Common myeloid progenitor, CD34-positive (primary cell): ENCODE measurements at regions not wholly inside any gene's neighbourhood (a gene's known extent, or its start where the extent isn't known, plus 50 kb on each side); places are given as distances from the start of the nearest gene placed in this dataset.

Source experiments
- CTCF ChIA-PET: fragments of 350-600 bp; sonication (Branson Sonifier 250); formaldehyde crosslinking; loops from one replicate; lab custom pipeline; 2021; ENCODE audit warnings: antibody characterized with exemption; lab: Charles Lee
- POLR2A ChIA-PET: fragments of 350-600 bp; sonication (Branson Sonifier 250); formaldehyde crosslinking; loops from one replicate; lab custom pipeline; 2021; ENCODE audit warnings: antibody characterized with exemption; lab: Charles Lee
- DNase-seq, 3 donors: peaks; one replicate each; pipeline versions ENCODE4 v3.0.0 to v3.0.0-alpha.2; 2013
- H3K27ac ChIP-seq, 2 experiments: 1 replicate in 1 of 2; 2 replicates in 1 of 2; pipeline ENCODE4 v1.7.0; 2013; ENCODE audit warnings: inconsistent platforms in 2 of 2, low read length in 2 of 2, mild to moderate bottlenecking in 2 of 2, low read depth in 1 of 2, moderate library complexity in 1 of 2; ENCODE audit not compliant: severe bottlenecking in 2 of 2, insufficient read depth in 1 of 2, poor library complexity in 1 of 2
- H3K27me3 ChIP-seq, 5 experiments: replicated peaks in 2 of 5; 1 replicate in 3 of 5; 2 replicates in 2 of 5; pipeline versions ENCODE4 v1.6.1 to v1.7.0; 2013; ENCODE audit warnings: low read length in 4 of 5, mild to moderate bottlenecking in 2 of 5, moderate library complexity in 2 of 5, inconsistent platforms in 1 of 5; ENCODE audit not compliant: insufficient read depth in 5 of 5, control insufficient read depth in 4 of 5
- H3K36me3 ChIP-seq, 4 experiments: 1 replicate in 2 of 4; 2 replicates in 2 of 4; pipeline versions ENCODE4 v1.6.1 to v1.7.0; 2013; ENCODE audit warnings: low read length in 3 of 4, control low read depth in 1 of 4, mild to moderate bottlenecking in 1 of 4; ENCODE audit not compliant: control insufficient read depth in 4 of 4, insufficient read depth in 4 of 4
- H3K4me1 ChIP-seq, 4 experiments: 1 replicate in 3 of 4; 2 replicates in 1 of 4; pipeline versions ENCODE4 v1.6.1 to v1.7.1; 2013; ENCODE audit warnings: low read length in 3 of 4, mild to moderate bottlenecking in 3 of 4, control low read depth in 1 of 4, inconsistent platforms in 1 of 4, moderate library complexity in 1 of 4; ENCODE audit not compliant: control insufficient read depth in 4 of 4, insufficient read depth in 4 of 4; ENCODE audit errors: control extremely low read depth in 1 of 4
- H3K4me3 ChIP-seq, 7 experiments: 1 replicate in 4 of 7; 2 replicates in 3 of 7; pipeline versions ENCODE4 v1.5.1 to v1.7.0; 2013; ENCODE audit warnings: mild to moderate bottlenecking in 7 of 7, low read length in 6 of 7, moderate library complexity in 6 of 7, inconsistent platforms in 2 of 7, low read depth in 2 of 7, control low read depth in 1 of 7; ENCODE audit not compliant: insufficient read depth in 4 of 7, control insufficient read depth in 1 of 7; ENCODE audit errors: extremely low read depth in 1 of 7
- H3K9me3 ChIP-seq, 5 experiments: 1 replicate in 4 of 5; 2 replicates in 1 of 5; pipeline versions ENCODE4 v1.6.1 to v1.7.1; 2013; ENCODE audit warnings: low read length in 4 of 5, mild to moderate bottlenecking in 2 of 5, inconsistent platforms in 1 of 5, low read depth in 1 of 5, moderate library complexity in 1 of 5; ENCODE audit not compliant: control insufficient read depth in 4 of 5, insufficient read depth in 2 of 5; ENCODE audit errors: control extremely low read depth in 1 of 5
- WGBS: methylation state at CpG from one replicate; pipeline ENCODE4 v1.1.5; 2013; ENCODE audit not compliant: insufficient coverage; 5-methylcytosine and 5-hydroxymethylcytosine counted together

DNA sequence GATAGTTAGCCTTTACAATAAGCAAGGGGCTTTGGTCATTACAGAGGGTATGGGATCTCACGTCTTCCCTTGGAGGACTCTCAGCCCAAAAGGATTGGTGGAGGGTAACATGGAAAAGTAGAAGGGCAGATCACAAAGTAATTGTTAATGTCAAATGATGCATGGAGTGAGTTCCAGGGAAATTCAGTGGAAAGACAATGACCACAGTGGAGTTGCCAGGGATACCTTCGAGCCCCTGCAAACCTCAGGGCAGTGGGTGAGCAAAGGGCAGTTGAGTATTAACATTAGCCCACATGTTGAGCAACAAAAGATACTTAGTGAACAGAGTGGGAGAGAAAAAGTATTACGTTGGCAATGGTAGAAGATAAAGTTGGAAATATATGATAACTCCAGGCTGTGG lies 593.4 kb upstream of the NR2F2 start:
- Histone ChIP-seq H3K36me3 (no peaks in the 10 kb centered on the region), H3K9me3 (peaks cover 0 to 2% (median 0%) of the 10 kb centered on the region in 5 experiments), H3K27ac (no peak overlapping the region), H3K4me3 (no peak overlapping the region), H3K27me3 (peaks cover 0 to 2% (median 0%) of the 10 kb centered on the region in 5 experiments), H3K4me1 (peaks cover 0 to 25% (median 13%) of the 10 kb centered on the region in 4 experiments)
- 100% methylated on average over 3 of the region's 3 CpGs for WGBS
- ChIA-PET POLR2A (no interaction called here), CTCF (no interaction called here)
- DNase-seq, result no peak

DNA sequence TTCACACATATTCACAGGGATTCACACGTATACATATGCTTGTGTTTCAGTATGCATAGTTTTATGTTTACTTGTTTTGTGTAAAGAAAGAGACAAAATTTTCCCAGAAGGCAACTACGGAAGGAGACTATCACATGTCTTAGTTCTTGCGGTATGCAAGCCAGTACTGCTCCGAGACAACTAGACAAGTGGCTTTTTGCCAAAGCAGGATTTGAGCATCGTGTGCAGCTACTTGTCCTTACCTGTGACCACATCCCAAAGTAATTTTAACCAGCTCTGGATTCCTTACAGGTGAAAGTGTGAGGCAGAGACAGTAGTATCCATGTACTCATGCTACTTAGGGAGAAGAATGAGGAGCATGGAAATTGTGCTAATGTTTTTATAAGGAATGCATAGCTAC lies 591.4 kb upstream of the NR2F2 start:
- CTCF ChIA-PET, result no interaction called here
- POLR2A ChIA-PET, result no interaction called here

DNA sequence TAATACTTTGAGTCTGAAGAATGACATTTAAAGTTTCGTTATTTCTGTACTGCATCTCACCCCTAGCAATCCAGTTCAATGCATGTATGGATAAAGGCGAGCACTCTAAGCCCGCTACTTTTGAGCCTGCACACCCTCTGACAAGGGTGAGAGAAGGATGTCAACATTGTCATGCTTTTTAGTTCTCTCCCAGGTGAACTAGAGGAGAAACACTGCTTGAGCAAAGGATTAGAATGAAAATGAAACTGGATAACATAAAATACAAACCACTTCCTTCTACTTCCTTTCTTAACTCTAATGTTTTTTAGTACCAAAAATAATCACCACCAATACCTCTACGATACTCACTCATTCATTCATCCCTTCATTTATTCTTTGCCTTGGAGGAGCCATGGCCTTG lies 588.7 kb upstream of the NR2F2 start:
- ChIA-PET POLR2A (no interaction called here), CTCF (no interaction called here)
- DNase-seq, result no peak
- Histone ChIP-seq H3K36me3 (no peaks in the 10 kb centered on the region), H3K27ac (no peak overlapping the region), H3K4me1 (peaks cover 0 to 3% (median 0%) of the 10 kb centered on the region in 4 experiments), H3K9me3 (no peaks in the 10 kb centered on the region), H3K4me3 (no peak overlapping the region), H3K27me3 (no peaks in the 10 kb centered on the region)
- WGBS, result 80% methylated on average over 1 of the region's 4 CpGs

More for the DNA sequence above, 591.4 kb upstream of the NR2F2 start:
- peaks cover 0 to 20% (median 10%) of the 10 kb centered on the region in 4 experiments for H3K4me1 ChIP-seq
- DNase-seq, result no peak
- peaks cover 0 to 2% (median 0%) of the 10 kb centered on the region in 5 experiments for H3K9me3 ChIP-seq
- WGBS, result 100% methylated on average over 3 of the region's 5 CpGs
- H3K27ac ChIP-seq, result no peak overlapping the region
- no peaks in the 10 kb centered on the region for H3K36me3 ChIP-seq
- H3K27me3 ChIP-seq, result no peaks in the 10 kb centered on the region
- H3K4me3 ChIP-seq, result no peak overlapping the region

DNA sequence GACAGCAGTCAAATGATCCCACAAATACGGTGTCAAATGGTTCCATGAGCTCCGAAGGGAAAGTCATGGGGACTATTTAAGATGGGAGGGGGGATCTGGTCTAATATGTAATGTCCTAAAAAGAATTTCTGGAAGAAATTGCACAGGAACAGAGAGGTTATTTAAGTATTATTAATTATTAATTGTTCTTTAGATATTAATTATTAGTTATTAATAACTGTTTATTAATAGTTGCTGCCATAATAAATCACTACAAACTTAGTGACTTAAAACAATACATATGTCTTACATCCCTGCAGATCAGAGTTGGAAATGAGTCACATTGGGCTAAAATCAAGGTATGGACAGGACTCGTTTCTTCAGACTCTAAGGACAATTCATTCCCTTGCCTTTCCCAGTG lies 588.2 kb upstream of the NR2F2 start:
- H3K4me1 ChIP-seq, result peaks cover 0 to 3% (median 0%) of the 10 kb centered on the region in 4 experiments
- no peaks in the 10 kb centered on the region for H3K36me3 ChIP-seq
- no peaks in the 10 kb centered on the region for H3K27me3 ChIP-seq
- POLR2A ChIA-PET, result no interaction called here
- no peak overlapping the region for H3K27ac ChIP-seq
- DNase-seq, result no peak
- CTCF ChIA-PET, result no interaction called here
- no peak overlapping the region for H3K4me3 ChIP-seq
- WGBS, result 92% methylated on average over 3 of the region's 3 CpGs
- no peaks in the 10 kb centered on the region for H3K9me3 ChIP-seq

DNA sequence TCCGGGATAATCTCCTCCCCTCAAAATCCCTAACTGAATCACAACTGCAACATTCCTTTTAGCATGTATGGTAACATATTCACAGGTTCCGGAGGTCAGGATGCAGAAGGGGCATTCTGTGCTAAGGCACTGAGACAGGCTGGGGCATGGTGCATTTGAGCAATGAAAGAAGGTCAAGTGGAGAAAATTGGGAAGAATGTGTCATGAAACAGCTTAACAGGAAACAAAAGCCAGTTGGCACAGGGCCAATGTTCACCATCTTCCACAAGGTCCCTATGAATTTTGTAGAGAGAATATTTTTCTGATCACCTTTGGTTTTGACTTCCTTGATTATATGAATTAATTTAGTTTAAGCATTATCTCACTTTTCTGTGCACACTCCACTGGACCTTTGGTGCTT lies 587.7 kb upstream of the NR2F2 start:
- WGBS, result 100% methylated on average over 1 of the region's 2 CpGs
- Histone ChIP-seq H3K4me1 (peaks cover 0 to 3% (median 0%) of the 10 kb centered on the region in 4 experiments), H3K27ac (no peak overlapping the region), H3K4me3 (no peak overlapping the region), H3K27me3 (no peaks in the 10 kb centered on the region), H3K36me3 (no peaks in the 10 kb centered on the region), H3K9me3 (no peaks in the 10 kb centered on the region)
- POLR2A ChIA-PET, result no interaction called here
- CTCF ChIA-PET, result no interaction called here
- no peak for DNase-seq

DNA sequence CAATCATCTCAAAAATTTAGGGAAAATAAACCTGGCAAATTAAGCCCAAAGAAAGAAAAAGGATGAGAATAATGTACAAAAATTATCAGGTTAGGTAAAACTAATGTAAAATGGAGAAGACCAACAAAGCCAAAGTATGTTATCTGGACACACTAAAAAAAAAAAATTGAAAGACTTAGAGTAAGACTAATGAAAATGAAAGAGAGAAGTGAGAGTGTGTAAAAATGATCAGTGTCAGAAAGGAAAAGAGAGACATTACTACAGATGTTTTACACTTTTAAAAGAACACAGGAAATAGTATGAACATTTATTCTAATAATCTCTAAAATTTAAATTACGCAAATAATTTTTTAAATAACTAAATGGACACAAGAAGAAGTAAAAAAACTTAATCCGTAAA lies 573.3 kb upstream of the NR2F2 start:
- ChIA-PET CTCF (no interaction called here), POLR2A (no interaction called here)
- no peak overlapping the region for H3K4me3 ChIP-seq
- H3K36me3 ChIP-seq, result no peaks in the 10 kb centered on the region
- no CpG with 5 or more reads among the region's 2 CpGs for WGBS
- H3K4me1 ChIP-seq, result no peaks in the 10 kb centered on the region
- peaks cover 4 to 23% (median 10%) of the 10 kb centered on the region in 5 experiments for H3K27me3 ChIP-seq
- no peak for DNase-seq
- no peak overlapping the region for H3K27ac ChIP-seq
- peaks cover 0 to 3% (median 0%) of the 10 kb centered on the region in 5 experiments for H3K9me3 ChIP-seq

DNA sequence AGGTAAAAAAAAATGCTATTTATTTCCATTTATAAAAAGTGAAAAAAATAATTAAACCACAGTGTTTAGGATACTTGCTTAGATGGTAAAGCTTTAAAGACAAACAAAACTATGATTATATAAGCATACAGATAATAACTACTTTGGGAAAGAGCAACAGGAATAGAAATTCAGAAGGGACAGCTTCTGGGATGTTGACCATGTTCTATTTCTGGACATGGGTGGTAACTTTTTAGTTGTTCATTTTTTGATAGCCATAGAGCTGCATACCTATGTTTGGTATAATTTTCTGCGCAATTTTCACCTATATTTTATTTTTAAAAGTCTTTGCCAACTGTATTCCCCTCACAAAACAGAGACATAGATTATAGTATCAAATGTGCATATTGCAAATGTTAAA lies 572.0 kb upstream of the NR2F2 start:
- Histone ChIP-seq H3K4me3 (no peak overlapping the region), H3K27me3 (peaks cover 4 to 24% (median 9%) of the 10 kb centered on the region in 5 experiments), H3K9me3 (peaks cover 0 to 2% (median 0%) of the 10 kb centered on the region in 5 experiments), H3K36me3 (no peaks in the 10 kb centered on the region), H3K4me1 (no peaks in the 10 kb centered on the region), H3K27ac (no peak overlapping the region)
- POLR2A ChIA-PET, result no interaction called here
- CTCF ChIA-PET, result no interaction called here
- DNase-seq, result no peak
- no CpG with 5 or more reads among the region's 1 CpG for WGBS
